GM11168 (cell line): ENCODE measurements at regions not wholly inside any gene's neighbourhood (a gene's known extent, or its start where the extent isn't known, plus 50 kb on each side); places are given as distances from the start of the nearest gene placed in this dataset.
"Not testable (repeated sequence)": the region's sequence is repeated elsewhere in the genome, so short reads cannot be mapped to it uniquely, and the experiment has no call there.

Experiments
- in situ Hi-C: fragments of 300-500 bp; cut with MboI; formaldehyde crosslinking; loops from one replicate; pipeline ENCODE4 v1.12.0; 2022; ENCODE audit warnings: low sequenced_read_pairs; ENCODE audit not compliant: unreplicated experiment

DNA sequence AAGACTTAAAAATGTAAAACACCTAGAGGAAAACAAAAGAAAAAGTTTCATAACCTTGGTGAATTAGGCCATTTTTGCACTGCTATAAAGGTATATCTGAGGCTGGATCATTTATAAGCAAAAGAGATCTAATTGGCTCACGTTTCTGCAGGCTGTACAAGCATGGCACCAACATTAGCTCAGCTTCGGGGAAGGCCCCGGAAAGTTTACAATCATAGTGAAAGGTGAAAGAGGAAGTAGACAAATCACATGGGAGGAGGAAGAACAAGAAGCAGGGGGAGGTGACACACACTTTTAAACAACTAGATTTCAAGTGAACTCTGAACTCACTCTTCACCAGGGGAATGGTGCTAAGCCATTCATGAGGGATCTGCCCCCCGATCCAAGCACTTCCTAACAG lies 1358.5 kb upstream of the PCDH9 start:
- in situ Hi-C loops: no loop called here

DNA sequence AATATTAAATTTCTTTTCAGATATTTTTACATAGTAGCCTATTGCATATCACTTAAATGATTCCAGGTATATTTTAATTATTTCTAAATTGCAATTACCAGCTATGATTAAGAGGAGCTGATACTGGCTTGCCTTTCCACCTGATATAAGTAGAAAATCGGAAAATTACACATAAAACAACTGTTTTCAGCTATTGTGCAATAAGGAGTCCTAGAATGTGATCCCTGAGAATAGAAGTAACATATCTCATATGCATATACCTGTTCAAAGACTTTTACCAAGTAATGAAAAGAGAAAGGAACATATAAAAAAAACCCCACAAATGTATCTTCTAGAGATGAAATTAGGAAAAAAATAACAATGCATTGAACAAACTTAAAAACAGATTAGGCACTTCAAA lies 1354.6 kb upstream of the PCDH9 start:
- in situ Hi-C loops: no loop called here

DNA sequence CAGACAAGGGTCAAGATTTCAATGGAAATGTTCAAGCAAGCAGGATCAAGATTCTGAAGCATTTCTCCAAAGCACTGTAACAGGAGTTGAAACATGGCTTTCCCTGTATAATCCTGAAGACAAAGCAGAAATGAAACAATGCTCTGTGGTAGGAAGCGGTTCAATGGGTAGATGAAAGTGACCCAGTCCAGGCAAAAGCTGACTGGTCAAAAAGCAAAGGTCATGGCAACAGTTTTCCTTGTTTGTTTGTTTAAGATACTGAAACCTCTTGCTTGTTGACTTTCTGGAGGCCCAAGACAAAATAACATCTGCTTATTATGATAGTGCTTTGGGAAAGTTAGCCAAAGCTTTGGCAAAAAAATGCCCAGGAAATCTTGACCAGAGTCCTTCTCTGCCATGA lies 1343.9 kb upstream of the PCDH9 start:
- in situ Hi-C loops: no loop called here

DNA sequence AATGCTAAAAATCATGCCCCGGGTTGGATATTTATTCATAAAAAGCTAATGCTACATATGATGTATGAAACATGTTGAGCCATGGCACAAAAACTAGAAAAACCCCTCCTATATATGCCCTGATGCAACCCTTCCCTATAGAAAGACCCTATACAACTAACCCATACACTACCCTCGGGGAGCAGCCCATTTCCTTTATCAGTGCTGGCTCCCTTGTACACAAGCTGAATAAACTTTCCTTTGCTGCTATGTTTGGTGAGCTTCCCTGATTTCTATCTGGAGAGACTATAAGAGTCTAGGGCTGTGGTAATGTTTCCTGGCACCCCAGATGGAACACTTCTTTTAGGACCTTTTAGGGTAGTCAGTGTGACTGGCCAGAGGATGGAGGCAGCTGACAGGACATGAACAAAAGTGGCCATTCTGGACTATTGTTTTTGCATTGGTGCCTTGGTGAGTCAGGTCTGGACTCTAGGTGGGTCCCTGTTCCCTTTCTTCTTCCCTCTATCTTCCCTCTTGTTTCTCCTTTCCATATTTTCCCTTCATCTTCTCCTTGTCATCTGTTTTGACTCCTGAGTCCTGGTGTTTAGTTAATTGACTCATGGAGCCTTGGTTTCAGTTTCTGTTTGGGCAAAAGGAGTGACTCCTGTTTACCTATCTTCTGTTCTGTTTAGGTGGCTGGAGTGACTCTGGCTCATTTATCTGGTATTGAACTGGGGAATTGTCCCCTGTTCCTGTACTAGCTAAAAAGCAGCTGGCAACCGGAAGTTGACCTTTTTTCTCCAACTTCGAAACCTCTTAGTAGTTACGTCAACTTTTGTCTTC lies 1321.8 kb upstream of the PCDH9 start:
- in situ Hi-C loops: no loop called here

DNA sequence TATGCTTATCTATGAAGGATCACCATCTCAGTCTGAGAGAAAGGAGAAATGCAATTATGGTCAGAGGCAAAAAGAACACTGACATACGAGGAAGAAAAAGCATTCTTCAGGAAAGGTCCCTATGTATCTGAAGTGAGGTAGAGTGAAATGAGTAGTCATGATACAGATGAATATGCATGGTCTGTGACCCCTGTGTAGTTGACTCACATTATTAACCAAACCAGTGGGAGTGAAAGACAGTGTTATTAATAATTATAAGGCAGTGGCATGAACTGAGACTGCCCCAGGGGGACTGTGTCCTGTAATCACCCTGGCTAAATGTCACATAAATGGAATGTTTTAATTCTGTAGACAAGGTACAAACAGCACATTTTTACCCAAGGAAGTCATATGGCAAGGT lies 1320.2 kb upstream of the PCDH9 start:
- in situ Hi-C loops: no loop called here

DNA sequence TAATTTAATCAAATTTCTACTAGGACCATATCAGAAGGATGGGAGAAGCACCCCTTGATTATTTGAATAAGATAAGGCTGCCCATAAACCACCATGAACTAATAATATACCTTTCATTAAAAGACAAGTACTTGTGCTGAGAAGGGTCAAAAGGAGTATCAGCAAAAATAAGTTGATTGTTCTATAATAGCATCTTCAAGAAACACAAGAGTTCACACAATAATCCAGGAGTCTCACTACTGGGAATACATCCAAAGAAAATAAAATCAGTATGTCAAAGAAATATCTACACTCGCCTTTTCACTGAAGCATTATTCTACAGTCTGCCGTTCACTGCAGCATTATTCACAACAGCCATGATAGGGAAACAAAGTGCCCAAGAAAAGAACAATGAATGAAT lies 1310.1 kb upstream of the PCDH9 start:
- in situ Hi-C loops: no loop called here

DNA sequence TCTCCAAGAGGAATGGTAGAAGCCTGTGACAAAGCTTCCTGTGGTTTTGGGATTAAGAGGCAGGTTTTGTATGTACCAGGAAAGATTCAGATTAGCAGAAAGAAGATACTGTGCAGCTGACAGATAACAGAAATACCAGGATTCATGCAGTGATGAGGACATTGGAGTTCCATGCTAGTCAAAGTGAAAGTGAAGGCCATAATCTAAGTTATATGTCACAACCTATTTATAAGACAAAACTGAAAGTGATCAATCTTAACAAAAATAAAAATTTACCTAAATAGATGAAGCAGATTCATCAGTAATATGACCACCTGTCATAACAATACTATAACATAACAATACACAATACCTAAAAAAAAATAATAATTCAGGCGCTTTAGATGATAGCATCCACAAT lies 1305.2 kb upstream of the PCDH9 start:
- in situ Hi-C loops: no loop called here

DNA sequence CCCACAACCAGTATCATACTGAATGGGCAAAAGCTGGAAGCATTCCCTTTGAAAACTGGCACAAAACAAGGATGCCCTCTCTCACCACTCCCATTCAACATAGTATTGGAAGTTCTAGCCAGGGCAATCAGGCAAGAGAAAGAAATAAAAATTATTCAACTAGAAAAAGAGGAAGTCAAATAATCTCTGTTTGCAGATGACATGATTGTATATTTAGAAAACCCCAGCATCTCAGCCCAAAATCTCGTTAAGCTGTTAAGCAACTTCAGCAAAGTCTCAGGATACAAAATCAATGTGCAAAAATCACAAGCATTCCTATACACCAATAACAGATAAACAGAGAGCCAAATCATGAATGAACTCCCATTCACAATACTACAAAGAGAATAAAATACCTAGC lies 1297.0 kb upstream of the PCDH9 start:
- in situ Hi-C loops: not testable (repeated sequence)

DNA sequence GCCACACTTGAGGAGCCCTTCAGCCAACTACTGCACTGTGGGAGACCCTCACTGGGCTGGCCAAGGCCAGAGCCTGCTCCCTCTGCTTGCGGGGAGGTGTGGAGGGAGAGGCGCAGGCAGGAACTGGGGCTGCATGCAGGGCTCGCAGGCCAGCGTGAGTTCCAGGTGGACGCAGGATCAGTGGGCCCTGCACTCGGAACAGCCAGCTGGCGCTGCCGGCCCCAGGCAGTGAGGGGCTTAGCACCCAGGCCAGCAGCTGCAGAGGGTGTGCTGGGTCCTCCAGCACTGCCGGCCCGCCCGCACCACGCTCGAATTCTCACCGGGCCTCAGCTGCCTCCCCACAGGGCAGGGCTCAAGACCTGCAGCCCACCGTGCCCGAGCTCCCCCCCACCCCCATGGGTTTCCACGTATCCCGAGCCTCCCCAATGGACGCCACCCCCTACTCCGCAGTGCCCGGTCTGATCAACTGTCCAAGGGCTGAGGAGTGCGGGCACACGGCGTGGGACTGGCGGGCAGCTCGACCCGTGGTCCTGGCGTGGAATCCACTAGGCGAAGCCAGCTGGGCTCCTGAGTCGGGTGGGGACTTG lies 1293.8 kb upstream of the PCDH9 start:
- in situ Hi-C loops: no loop called here

DNA sequence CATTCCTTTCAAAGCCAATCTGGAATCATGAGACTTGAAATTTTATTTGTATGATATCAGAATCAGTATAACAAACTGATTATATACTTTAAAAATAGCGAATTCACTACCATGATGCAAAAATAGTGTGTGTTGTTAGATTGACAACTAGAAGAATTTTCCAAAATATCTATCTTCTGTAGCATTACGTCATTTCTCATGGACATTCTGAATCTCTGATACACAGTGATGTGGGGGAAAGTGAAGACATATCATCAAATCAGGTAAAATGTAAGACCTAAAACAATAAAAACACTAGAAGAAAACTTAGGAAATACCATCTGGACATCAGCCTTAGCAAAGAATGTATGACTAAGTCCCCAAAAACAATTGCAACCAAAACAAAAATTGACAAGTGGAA lies 1292.0 kb upstream of the PCDH9 start:
- in situ Hi-C loops: no loop called here

DNA sequence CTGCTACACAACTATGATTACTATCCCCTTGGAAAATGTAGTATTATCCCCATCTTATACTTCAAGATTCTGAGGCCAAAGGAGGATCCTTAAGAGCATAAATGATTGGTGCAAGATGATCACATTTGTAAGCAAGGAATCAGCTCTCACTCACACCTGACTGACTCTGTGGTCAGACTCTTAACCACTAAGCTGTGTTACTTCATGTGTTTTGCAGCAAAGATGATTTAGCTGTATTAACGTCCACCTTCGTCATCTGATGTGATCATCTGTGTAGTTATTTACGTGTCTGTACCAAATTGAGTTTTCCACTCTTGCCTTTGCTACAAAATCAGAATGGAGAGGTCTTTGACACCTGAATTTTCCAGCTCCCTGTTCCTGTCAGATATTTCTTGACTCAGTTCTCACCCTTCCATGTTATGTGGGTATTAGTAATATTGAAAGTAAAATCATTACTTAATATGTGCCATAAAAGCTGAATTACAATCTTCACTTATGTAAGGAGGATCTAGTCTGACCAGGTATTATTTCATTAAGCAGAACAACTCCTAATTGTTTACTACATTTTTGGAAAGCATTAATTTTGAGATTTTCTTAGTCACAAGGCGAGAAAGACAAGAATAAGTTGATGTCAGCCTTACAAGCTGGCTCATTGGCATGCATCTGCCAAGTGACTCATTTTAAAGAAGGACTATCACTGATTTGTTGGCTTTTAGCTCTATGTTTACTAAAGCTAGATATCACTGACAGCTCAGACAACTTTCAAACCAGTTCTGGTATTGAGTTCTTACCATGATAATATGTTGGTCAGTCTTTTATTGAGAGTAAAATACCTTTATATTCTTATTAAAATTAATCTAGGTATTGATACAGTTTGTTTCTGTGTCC lies 1279.8 kb upstream of the PCDH9 start:
- in situ Hi-C loops: no loop called here

DNA sequence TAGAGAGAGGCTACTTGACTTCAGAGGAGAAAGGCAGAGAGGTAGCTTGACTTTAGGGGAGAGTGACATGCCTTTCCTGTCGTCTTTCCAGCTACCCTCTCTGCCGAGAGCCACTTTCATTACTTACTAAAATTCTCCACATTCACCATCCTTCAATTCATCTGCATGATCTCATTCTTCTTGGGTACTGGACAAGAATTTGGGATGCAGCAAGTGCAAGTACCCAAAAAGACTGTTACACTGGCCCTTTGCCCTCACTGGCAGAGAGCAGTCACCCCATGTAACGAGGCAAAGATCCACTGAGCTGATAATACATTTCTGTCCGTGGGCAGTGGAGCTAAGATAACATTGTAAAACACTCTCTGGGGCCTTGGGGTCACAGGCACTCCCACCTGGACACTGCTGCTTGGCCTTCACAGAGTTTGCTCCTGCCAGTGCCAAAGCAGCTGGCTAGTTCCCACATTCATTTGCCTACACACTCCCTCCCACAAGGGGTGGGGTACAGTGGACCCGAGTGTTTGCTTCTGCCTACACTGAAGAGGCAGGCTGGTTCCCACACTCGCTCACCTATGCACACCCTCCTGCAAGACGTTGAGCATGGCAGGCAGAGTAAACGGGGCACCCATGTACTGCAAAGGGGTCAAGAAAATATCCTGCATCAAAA lies 1276.9 kb upstream of the PCDH9 start:
- in situ Hi-C loops: no loop called here

DNA sequence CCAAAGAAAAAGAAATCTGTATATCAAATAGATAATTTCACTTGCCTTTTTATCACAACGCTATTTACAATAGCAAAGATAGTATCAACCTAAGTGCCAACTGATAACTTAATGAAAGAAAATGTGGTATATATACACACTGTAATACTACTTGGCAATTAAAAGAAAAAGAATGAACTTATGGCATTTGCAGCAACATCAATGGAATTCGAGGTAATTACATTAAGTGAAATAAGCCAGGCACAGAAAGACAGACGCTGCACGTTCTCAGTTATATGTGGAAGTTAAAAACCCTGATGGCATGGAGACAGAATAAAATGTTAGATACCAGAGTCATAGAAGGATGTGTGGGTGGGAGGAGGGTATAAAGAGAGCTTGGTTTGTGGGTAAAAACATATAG lies 1260.5 kb upstream of the PCDH9 start:
- in situ Hi-C loops: no loop called here

DNA sequence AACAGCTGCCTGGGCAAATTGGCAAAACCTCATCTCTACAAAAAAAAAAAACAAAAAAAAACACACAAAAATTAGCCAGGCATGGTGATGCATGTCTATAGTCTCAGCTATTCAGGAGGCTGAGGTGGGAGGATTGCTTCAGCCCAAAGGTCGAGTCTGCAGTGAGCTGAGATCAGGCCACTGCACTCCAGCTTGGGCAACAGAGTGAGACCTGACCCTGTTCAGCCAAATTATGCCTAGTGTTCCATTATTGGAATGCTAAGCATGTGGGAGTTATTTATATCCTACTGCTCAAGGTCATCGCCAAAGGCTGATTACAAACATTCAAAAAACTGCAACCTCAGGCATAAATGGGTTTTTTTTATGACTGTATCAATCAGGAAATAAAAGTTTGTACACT lies 1251.0 kb upstream of the PCDH9 start:
- in situ Hi-C loops: no loop called here

DNA sequence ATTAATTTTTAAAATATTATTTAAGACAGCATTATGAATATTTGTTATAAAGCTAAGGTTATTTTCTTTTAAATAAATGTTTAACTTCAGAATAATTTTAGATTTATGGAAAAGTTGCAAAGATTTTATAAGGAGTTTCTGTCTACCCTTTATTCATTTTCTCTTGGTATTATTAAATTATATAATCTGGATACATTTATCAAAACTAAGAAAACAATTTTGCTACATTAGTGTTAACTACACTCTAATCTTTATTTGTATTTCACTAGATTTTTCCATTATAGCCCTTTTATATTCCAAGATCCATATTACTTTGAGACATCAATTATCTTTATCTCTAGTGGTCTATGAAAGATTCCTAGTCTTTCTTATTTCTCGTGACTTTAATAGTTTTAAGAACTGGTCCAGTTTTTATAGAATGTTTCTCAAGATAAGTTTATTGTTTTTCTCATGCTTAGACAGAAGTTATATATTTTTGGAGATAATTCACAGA lies 1243.7 kb upstream of the PCDH9 start:
- in situ Hi-C loops: no loop called here

DNA sequence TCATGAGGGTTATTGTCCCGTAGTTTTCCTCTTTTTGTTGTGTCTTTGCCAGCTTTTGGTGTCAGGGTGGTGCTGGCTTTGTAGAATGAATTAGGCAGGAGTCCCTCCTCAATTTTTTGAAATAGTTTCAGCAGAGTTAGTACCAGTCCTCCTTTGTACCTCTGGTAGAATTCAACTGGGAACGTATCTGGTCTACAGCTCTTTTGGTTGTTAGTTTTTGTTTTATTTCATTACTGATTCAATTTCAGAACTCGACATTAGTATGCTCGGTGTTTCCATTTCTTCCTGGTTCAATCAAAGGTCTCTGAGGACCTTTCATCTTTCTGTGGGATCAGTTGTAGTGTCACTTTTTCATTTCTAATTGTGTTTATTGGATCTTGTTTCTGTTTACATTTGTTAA lies 1237.0 kb upstream of the PCDH9 start:
- in situ Hi-C loops: no loop called here

DNA sequence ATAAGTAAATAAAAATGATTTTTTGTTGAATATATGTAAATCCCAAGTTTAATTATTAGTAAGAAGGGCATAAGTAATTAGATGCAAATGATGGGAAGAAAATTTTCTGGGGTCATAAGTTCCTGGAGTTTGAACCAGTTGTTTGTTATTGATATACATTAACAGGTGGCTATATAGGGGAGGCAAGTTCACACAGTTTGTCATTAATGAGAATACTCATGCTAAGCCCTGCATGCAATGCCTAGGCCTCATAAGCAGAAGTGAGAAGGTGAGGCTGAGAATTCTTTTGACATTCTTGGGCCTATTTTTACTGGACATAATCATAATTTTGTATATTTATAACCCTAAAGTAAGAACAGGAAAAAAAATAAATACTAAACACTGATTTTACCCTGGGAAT lies 1210.7 kb upstream of the PCDH9 start:
- in situ Hi-C loops: no loop called here

DNA sequence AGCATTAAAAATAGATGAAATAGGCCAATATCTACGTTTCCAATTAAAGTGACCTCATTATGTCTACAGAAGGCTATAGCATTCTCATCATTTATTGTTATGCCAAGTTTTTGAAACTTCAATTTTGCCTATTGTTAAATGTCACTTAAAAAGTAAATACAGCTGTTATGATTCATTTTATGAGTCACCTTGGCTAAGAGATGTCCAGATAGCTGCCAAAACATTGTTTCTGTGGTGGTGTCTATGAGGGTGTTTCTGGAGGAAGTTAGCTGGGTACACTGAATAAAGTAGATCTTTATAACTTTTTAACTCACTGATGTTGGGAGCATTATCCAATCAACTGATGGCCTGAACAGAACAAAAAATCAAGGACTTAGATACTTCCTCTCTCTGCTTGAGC lies 1209.7 kb upstream of the PCDH9 start:
- in situ Hi-C loops: no loop called here

DNA sequence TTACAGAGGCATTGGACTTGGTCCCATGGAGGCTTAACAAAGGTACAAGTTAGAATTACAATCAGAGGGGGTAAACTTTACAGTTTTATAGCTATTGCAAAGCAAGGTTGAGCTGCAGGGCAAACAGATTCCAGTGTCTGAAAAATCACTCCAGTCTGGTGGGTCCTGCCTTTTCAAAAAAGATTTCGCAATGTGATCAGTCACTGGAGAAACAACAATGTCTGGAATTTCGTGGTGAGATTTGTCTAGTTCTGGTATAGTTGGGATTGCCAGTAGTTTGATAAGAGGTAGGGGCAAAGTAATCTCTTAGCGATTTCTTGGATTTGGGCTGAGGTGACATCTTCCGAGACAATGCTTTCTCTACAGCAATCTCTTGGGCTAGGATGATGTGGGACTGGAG lies 1198.2 kb upstream of the PCDH9 start:
- in situ Hi-C loops: no loop called here

DNA sequence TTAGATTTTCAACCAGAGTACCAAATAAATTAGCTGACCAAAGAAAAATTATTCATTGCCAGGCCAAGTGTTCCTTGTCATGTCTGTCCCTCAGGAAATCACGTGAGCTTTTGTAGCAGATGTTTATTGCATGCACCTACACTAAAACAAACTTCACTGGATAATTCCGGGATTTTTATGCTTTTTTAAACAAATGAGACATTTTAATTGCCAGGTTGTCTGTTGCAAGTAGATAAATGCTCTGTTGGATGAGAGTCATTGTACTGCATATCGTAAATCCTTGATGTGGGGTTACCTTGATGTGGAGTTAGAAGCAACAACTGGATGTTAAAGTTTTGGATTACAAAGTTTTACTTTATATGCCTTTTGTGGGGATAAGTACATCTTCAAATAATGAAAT lies 1187.7 kb upstream of the PCDH9 start:
- in situ Hi-C loops: no loop called here

DNA sequence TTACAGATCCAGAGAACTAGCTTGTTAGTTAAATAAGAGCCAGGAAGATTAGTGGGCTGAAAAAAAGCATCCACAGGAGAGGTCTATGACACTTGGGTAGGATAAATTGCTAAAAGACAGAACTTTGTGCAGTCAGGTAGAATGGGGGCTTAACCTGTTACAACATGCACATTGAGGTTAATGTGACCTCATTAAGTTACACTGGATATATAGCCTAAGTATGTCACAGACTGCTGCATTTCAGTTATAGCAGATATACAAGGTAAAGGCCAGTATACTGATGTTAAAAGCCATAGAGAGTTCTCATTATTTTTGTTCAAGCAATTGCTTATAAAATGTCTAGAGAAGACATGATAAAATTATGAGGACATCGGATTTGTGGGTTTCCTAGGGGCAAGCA lies 1179.9 kb upstream of the PCDH9 start:
- in situ Hi-C loops: no loop called here
